ENCODE measurements at regions not wholly inside any gene's neighbourhood (a gene's known extent, or its start where the extent isn't known, plus 50 kb on each side); places are given as distances from the start of the nearest gene placed in this dataset.
"Not testable (repeated sequence)": the region's sequence is repeated elsewhere in the genome, so short reads cannot be mapped to it uniquely, and the experiment has no call there.

GRCh38 chr3:176867681-176868663 lies 329.3 kb downstream of the TBL1XR1 start:
- no peaks in the 10 kb centered on the region for H3K36me3 Mint-ChIP-seq
- H3K4me3 Mint-ChIP-seq, result no peak overlapping the region
- peaks cover 4% of the 10 kb centered on the region for H3K27me3 Mint-ChIP-seq
- peaks cover 2 to 5% (median 3%) of the 10 kb centered on the region in 3 donors for H3K9me3 Mint-ChIP-seq
- peaks cover 0 to 6% (median 0%) of the 10 kb centered on the region in 3 donors for H3K4me1 Mint-ChIP-seq
- H3K27ac Mint-ChIP-seq, result no peak overlapping the region

- no peaks in the 10 kb centered on the region for H3K4me1 Mint-ChIP-seq
- no peaks in the 10 kb centered on the region for H3K36me3 Mint-ChIP-seq
- H3K4me3 Mint-ChIP-seq, result no peak overlapping the region
- H3K9me3 Mint-ChIP-seq, result peaks cover 0 to 3% (median 1%) of the 10 kb centered on the region in 3 donors
- peaks cover 7% of the 10 kb centered on the region for H3K27me3 Mint-ChIP-seq
- no peak overlapping the region for H3K27ac Mint-ChIP-seq
These were observed 336.1 kb downstream of the TBL1XR1 start for GRCh38 chr3:176861137-176861536.

GRCh38 chr3:176856721-176857120 lies 340.6 kb downstream of the TBL1XR1 start:
- no peaks in the 10 kb centered on the region for H3K4me1 Mint-ChIP-seq
- H3K9me3 Mint-ChIP-seq, result peaks cover 0 to 3% (median 0%) of the 10 kb centered on the region in 3 donors
- H3K27me3 Mint-ChIP-seq, result peaks cover 3% of the 10 kb centered on the region
- H3K27ac Mint-ChIP-seq, result no peak overlapping the region
- H3K36me3 Mint-ChIP-seq, result no peaks in the 10 kb centered on the region
- H3K4me3 Mint-ChIP-seq, result no peak overlapping the region

- H3K27ac Mint-ChIP-seq, result no peak overlapping the region
- peaks cover 3% of the 10 kb centered on the region for H3K27me3 Mint-ChIP-seq
- no peak overlapping the region for H3K4me3 Mint-ChIP-seq
- H3K36me3 Mint-ChIP-seq, result no peaks in the 10 kb centered on the region
- H3K9me3 Mint-ChIP-seq, result peaks cover 0 to 3% (median 0%) of the 10 kb centered on the region in 3 donors
- H3K4me1 Mint-ChIP-seq, result no peaks in the 10 kb centered on the region
These were observed 341.3 kb downstream of the TBL1XR1 start for GRCh38 chr3:176855901-176856486.

- H3K36me3 Mint-ChIP-seq, result no peaks in the 10 kb centered on the region
- peaks cover 3% of the 10 kb centered on the region for H3K27me3 Mint-ChIP-seq
- H3K27ac Mint-ChIP-seq, result no peak overlapping the region
- H3K4me1 Mint-ChIP-seq, result no peaks in the 10 kb centered on the region
- no peak overlapping the region for H3K4me3 Mint-ChIP-seq
- peaks cover 0 to 3% (median 0%) of the 10 kb centered on the region in 3 donors for H3K9me3 Mint-ChIP-seq
These were observed 342.1 kb downstream of the TBL1XR1 start for GRCh38 chr3:176855213-176855612.

- no peak overlapping the region for H3K4me3 Mint-ChIP-seq
- H3K27ac Mint-ChIP-seq, result no peak overlapping the region
- H3K9me3 Mint-ChIP-seq, result no peaks in the 10 kb centered on the region
- no peaks in the 10 kb centered on the region for H3K4me1 Mint-ChIP-seq
- H3K36me3 Mint-ChIP-seq, result no peaks in the 10 kb centered on the region
- no peaks in the 10 kb centered on the region for H3K27me3 Mint-ChIP-seq
These were observed 346.8 kb downstream of the TBL1XR1 start for GRCh38 chr3:176850498-176850897.

- Mint-ChIP-seq H3K9me3 (no peaks in the 10 kb centered on the region), H3K36me3 (no peaks in the 10 kb centered on the region), H3K4me3 (no peak overlapping the region), H3K27me3 (no peaks in the 10 kb centered on the region), H3K4me1 (no peaks in the 10 kb centered on the region), H3K27ac (no peak overlapping the region)
These were observed 348.7 kb downstream of the TBL1XR1 start for GRCh38 chr3:176848431-176849214.

- H3K27me3 Mint-ChIP-seq, result no peaks in the 10 kb centered on the region
- H3K4me3 Mint-ChIP-seq, result no peak overlapping the region
- peaks cover 0 to 6% (median 0%) of the 10 kb centered on the region in 3 donors for H3K9me3 Mint-ChIP-seq
- no peaks in the 10 kb centered on the region for H3K4me1 Mint-ChIP-seq
- no peak overlapping the region for H3K27ac Mint-ChIP-seq
- H3K36me3 Mint-ChIP-seq, result no peaks in the 10 kb centered on the region
These were observed 354.4 kb downstream of the TBL1XR1 start for GRCh38 chr3:176842914-176843313.

- Mint-ChIP-seq H3K4me1 (no peaks in the 10 kb centered on the region), H3K36me3 (no peaks in the 10 kb centered on the region), H3K4me3 (no peak overlapping the region), H3K27me3 (no peaks in the 10 kb centered on the region), H3K27ac (no peak overlapping the region), H3K9me3 (peaks cover 0 to 6% (median 0%) of the 10 kb centered on the region in 3 donors)
These were observed 356.5 kb downstream of the TBL1XR1 start for GRCh38 chr3:176840641-176841286.

- H3K9me3 Mint-ChIP-seq, result peaks cover 0 to 6% (median 0%) of the 10 kb centered on the region in 3 donors
- no peaks in the 10 kb centered on the region for H3K27me3 Mint-ChIP-seq
- no peak overlapping the region for H3K4me3 Mint-ChIP-seq
- no peaks in the 10 kb centered on the region for H3K4me1 Mint-ChIP-seq
- H3K36me3 Mint-ChIP-seq, result no peaks in the 10 kb centered on the region
- H3K27ac Mint-ChIP-seq, result no peak overlapping the region
These were observed 357.4 kb downstream of the TBL1XR1 start for GRCh38 chr3:176839901-176840300.

GRCh38 chr3:176839466-176839865 lies 357.8 kb downstream of the TBL1XR1 start:
- no peak overlapping the region for H3K27ac Mint-ChIP-seq

GRCh38 chr3:176827244-176827643 lies 370.0 kb downstream of the TBL1XR1 start:
- not testable (repeated sequence) for H3K4me3 Mint-ChIP-seq, H3K36me3 Mint-ChIP-seq, H3K27ac Mint-ChIP-seq, H3K9me3 Mint-ChIP-seq, H3K27me3 Mint-ChIP-seq, H3K4me1 Mint-ChIP-seq

More at GRCh38 chr3:176839466-176839865, 357.8 kb downstream of the TBL1XR1 start:
- Mint-ChIP-seq H3K27me3 (no peaks in the 10 kb centered on the region), H3K36me3 (no peaks in the 10 kb centered on the region), H3K4me1 (no peaks in the 10 kb centered on the region), H3K4me3 (no peak overlapping the region), H3K9me3 (peaks cover 0 to 6% (median 0%) of the 10 kb centered on the region in 3 donors)

- Mint-ChIP-seq H3K4me1 (no peaks in the 10 kb centered on the region), H3K27ac (no peak overlapping the region), H3K9me3 (peaks cover 0 to 3% (median 0%) of the 10 kb centered on the region in 3 donors), H3K36me3 (peaks cover 1% of the 10 kb centered on the region), H3K27me3 (no peaks in the 10 kb centered on the region), H3K4me3 (no peak overlapping the region)
These were observed 372.5 kb downstream of the TBL1XR1 start for GRCh38 chr3:176824811-176825210.

- Mint-ChIP-seq H3K27me3 (no peaks in the 10 kb centered on the region), H3K9me3 (peaks cover 0 to 4% (median 0%) of the 10 kb centered on the region in 3 donors), H3K4me1 (no peaks in the 10 kb centered on the region), H3K27ac (no peak overlapping the region), H3K36me3 (no peaks in the 10 kb centered on the region), H3K4me3 (no peak overlapping the region)
These were observed 376.5 kb downstream of the TBL1XR1 start for GRCh38 chr3:176820764-176821163.
